ENCODE measurements at regions not wholly inside any gene's neighbourhood (a gene's known extent, or its start where the extent isn't known, plus 50 kb on each side); places are given as distances from the start of the nearest gene placed in this dataset.

- TF ChIP-seq SIN3A (IDR thresholded peaks at IDR 0.05; ENCODE audit: borderline replicate concordance, insufficient read depth, low read length) (no peak), FOXP2 (optimal IDR thresholded peaks at IDR 0.05; ENCODE audit: borderline replicate concordance, extremely low read depth, extremely low read length, insufficient read depth) (no peak), POLR2AphosphoS5 (IDR thresholded peaks at IDR 0.05; ENCODE audit: low read depth, low read length) (no peak), REST (IDR thresholded peaks at IDR 0.05; ENCODE audit: insufficient read depth in 1 of 2, low read depth in 2 of 2, low read length in 2 of 2) (no peak), TAF1 (IDR thresholded peaks at IDR 0.05; ENCODE audit: borderline replicate concordance, insufficient read depth, low read length) (no peak)
Observed at GRCh38 chr14:22508662-22509035, 80.4 kb downstream of the DAD1 start.

GRCh38 chr14:22508150-22508457 lies 80.9 kb downstream of the DAD1 start:
- TF ChIP-seq TAF1 (IDR thresholded peaks at IDR 0.05; ENCODE audit: borderline replicate concordance, insufficient read depth, low read length) = no peak
- no peak for TF ChIP-seq FOXP2 (optimal IDR thresholded peaks at IDR 0.05; ENCODE audit: borderline replicate concordance, extremely low read depth, extremely low read length, insufficient read depth)
- TF ChIP-seq SIN3A (IDR thresholded peaks at IDR 0.05; ENCODE audit: borderline replicate concordance, insufficient read depth, low read length) = no peak
- TF ChIP-seq POLR2AphosphoS5 (IDR thresholded peaks at IDR 0.05; ENCODE audit: low read depth, low read length) = no peak
- no peak for TF ChIP-seq REST (IDR thresholded peaks at IDR 0.05; ENCODE audit: insufficient read depth in 1 of 2, low read depth in 2 of 2, low read length in 2 of 2)

GRCh38 chr14:22506778-22507351 lies 82.2 kb downstream of the DAD1 start:
- TF ChIP-seq REST (IDR thresholded peaks at IDR 0.05; ENCODE audit: insufficient read depth in 1 of 2, low read depth in 2 of 2, low read length in 2 of 2) = no peak
- no peak for TF ChIP-seq SIN3A (IDR thresholded peaks at IDR 0.05; ENCODE audit: borderline replicate concordance, insufficient read depth, low read length)
- no peak for TF ChIP-seq TAF1 (IDR thresholded peaks at IDR 0.05; ENCODE audit: borderline replicate concordance, insufficient read depth, low read length)
- no peak for TF ChIP-seq FOXP2 (optimal IDR thresholded peaks at IDR 0.05; ENCODE audit: borderline replicate concordance, extremely low read depth, extremely low read length, insufficient read depth)
- TF ChIP-seq POLR2AphosphoS5 (IDR thresholded peaks at IDR 0.05; ENCODE audit: low read depth, low read length) = no peak

GRCh38 chr14:22506378-22506710 lies 82.7 kb downstream of the DAD1 start:
- TF ChIP-seq REST (IDR thresholded peaks at IDR 0.05; ENCODE audit: insufficient read depth in 1 of 2, low read depth in 2 of 2, low read length in 2 of 2) = no peak
- no peak for TF ChIP-seq FOXP2 (optimal IDR thresholded peaks at IDR 0.05; ENCODE audit: borderline replicate concordance, extremely low read depth, extremely low read length, insufficient read depth)
- no peak for TF ChIP-seq POLR2AphosphoS5 (IDR thresholded peaks at IDR 0.05; ENCODE audit: low read depth, low read length)
- no peak for TF ChIP-seq TAF1 (IDR thresholded peaks at IDR 0.05; ENCODE audit: borderline replicate concordance, insufficient read depth, low read length)
- no peak for TF ChIP-seq SIN3A (IDR thresholded peaks at IDR 0.05; ENCODE audit: borderline replicate concordance, insufficient read depth, low read length)

All from PFSK-1 (cell line).